HG02943 (cell line): ENCODE measurements at regions not wholly inside any gene's neighbourhood (a gene's known extent, or its start where the extent isn't known, plus 50 kb on each side); places are given as distances from the start of the nearest gene placed in this dataset.

Experiments used
- ATAC-seq: cut with Tn5 transposase; IDR thresholded peaks from one replicate; pipeline ENCODE4 v1.9.1; 2021; ENCODE audit warnings: mild to moderate bottlenecking, low read depth, moderate library complexity; ENCODE audit not compliant: unreplicated experiment

GRCh38 chr4:3364634-3365314, 72.0 kb downstream of the RGS12 start:
- no peak for ATAC-seq

DNA sequence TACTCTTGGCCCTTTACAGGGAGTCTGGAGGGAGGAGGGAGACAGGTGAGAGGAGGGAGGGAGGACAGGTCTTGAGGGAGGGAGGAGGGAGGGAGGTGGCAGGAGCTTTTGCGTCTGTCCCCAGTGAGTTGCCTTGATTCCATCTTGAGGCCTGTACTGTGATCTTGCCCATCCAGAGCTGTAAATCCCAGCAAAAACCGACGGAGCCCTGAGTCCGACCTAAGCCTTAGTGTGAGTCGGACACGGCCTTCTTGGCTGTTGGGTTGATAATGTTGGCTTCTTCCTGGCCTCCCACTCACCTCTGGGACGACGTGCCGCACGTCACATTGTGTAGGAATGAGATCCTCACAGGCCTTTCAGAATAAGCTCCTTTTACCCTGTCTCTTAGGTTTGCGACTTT, 72.5 kb downstream of the RGS12 start:
- no peak for ATAC-seq

GRCh38 chr4:3365871-3366842, 73.3 kb downstream of the RGS12 start:
- ATAC-seq: no peak

GRCh38 chr4:3366893-3367775, 74.3 kb downstream of the RGS12 start:
- ATAC-seq: no peak

DNA sequence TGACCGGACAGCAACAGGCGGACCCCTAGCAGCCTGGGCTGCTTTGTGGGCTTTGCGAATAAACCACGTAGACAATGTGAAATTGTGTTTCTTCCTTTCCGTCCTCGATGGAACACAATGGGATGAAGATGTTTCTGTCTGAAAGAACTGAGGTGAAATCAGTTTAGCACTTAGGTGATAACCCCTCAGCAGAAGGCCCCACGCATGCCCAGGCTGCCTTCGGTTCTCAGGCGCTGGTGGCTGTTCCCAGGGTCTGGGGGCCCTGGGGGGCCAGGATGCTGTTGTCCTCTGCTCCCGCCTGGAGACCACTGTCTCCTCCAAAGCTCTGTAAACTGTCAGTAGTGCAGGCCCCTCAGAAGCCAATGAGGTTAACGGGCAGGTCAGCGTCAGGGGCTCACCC, 73.9 kb upstream of the HGFAC start:
- ATAC-seq: no peak

DNA sequence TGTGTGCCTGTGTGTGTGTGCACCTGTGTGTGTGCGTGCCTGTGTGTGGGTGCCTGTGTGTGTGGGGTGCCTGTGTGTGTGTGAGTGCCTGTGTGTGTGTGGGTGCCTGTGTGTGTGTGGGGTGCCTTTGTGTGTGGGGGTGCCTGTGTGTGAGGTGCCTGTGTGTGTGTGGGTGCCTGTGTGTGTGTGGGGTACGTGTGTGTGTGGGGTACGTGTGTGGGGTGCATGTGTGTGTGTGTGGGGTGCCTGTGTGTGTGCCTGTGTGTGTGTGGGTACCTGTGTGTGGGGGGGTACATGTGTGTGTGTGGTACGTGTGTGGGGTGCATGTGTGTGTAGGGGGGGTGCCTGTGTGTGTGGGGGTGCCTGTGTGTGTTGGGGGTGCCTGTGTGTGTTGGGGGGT, 73.4 kb upstream of the HGFAC start:
- ATAC-seq: no peak

DNA sequence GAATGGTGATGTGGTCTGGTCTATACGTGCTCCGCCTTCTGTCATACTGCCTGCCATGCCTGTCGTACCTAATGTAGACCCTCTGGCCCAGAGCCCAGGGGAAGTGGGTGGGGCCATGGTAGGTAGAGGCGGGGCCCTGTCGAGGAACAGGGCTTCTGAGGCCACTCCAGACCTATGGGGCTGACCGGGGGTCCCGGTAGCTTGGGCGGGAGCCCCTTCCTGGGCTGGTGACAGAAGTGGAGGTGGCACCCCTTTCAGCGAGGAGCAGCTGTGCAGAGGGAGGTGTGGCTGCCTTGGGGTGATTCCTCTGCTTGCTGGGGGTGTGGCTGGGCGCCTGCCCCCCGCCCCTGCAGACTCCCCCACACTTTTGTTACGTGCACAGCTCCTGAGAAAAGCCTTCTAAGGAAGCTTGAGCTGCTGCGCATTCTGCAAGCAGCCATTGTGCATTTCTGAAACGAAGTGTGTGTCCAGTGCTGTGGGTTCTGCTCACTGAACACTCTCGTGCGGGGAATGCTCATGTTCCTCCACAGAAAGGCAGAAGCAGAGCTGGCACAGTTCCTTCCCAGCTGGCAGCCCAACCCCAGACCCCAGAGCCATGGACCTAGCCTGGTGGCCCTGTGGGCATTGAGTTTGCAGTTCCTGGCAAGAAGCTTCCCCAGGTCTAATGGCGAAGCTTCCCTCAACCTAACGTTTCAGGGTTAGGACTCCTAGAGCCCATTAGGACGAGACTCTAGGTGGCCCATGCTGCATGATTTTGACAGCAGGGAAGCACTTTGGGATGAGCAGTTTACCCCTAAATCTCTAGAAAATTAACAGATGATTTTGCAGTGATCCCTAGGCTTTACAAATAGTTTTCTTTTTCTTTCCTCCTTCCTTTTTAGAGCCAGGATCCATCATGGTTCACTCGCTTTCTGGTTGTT, 72.7 kb upstream of the HGFAC start:
- no peak for ATAC-seq

DNA sequence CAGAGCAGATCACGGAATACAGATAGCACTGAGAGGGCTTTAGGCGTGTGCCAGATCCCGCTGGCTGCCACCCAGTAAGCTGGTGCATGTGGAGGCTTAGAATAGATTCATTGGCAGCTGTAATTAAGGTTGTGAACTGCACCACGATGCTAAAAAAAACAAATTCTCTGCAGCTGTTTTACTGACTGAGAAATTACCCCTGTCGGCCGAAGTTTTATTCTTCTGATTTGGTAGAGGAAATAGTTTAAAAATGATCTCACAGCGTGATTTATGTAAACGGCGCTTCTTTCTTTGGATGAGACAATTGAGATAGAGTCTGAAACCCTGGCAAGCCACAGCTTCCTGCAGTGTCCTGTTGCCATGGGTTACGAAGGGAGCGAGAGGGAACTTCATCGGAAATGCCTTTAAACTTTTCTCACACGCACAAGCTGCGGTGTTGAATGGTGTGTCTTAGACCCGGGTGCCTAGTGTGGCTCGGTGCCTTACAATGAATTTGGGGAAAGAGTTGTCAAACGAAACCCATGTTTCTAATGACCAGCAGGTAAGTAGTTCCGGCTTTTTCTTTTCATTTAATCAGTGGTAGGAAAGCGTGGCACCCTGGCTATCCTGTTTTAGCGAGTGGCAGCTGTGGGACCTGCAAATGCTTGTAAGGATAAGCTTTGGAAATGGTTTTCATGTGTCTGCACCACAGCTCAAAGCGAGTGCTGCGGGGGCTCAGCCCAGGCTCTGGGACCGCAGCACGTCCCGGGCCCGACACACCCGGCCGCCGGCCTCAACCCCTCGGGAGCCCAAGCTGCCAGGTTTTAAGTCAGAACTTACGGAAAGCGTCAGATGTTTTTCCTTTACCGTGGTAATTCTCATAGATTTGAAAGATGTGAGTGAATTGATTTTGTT, 71.7 kb upstream of the HGFAC start:
- ATAC-seq: no peak

DNA sequence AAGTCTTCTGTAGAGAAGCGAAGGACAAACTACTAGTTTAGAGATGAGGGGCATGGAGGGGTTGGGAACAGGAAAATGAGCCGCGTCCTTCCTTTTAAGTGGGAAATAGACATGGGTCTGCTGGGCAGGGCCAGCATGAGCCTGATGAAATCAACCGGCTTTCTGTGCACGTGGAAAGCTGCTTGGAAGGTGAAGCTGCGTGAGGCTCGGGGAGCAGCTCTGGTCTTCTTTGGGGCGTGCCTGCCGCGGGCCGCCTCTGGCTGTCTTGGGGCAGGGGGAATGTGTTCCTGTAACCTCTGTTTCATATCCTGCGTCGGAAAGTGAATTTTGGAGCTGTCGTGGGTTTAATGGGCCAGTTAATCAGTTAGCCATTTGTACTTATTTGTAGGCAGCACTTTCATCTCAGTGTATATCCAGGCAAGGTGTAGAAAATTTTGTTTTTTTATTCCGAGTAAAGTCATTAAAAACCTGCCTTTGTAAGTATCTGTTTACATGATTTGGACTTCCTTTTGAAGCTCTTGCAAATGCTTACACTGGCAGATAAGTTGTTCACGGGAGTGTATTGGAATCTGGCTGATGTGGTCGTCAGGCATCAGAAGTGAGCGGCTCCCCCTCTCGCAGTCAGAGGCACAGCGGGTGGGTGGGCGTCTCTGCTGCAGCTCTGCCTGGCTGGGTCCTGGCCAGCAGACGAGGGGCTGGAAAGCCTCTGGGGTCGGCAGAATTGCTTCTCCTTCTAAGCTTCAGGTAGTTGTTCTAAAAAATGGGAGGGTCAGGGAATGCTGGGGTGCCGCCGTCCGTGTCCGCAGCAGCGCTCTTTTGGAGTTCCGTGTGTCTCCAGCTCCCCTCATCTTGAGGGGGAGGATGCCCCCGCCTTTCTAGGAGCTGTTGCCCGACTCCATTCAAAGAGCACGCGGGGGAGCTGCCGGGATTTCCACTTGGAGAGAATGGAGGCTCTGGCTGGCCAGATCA, 70.5 kb upstream of the HGFAC start:
- ATAC-seq: no peak

DNA sequence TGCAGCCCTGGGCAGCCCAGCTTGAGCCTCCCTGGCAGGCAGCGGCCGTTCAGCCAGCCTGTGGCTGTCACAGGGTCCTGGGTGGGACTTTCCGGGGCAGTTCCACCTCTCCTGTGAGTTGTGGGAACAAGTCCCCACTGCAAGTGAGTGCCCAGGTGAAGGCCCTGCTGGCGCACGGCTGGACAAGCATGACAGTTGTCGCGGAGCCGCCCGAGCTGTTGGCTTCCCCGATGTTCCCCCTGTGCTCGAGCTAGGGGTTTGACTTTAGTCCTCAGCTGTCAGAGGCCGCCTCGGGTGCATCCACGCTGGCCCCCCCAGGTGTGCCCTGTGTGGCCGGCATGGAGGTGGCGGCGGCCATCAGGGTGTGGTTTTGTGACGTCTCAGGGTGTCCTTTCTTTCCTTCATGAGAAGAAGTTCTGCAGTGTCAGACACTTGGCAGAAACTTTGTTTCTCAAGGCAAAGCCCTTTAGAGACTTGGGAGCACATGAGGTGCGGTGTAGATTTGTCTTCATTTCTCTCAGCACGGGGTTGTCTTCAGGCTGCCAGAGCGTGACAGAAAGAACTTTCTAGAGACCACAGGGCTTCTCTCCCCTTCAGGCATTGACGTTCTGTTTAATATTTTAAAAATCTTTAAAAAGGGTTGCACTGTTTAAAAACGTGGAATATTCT, 69.4 kb upstream of the HGFAC start:
- ATAC-seq: no peak

- ATAC-seq: no peak
Measured at GRCh38 chr4:3372933-3373465, 68.8 kb upstream of the HGFAC start.

- no peak for ATAC-seq
Measured at GRCh38 chr4:3373468-3373867, 68.3 kb upstream of the HGFAC start.

DNA sequence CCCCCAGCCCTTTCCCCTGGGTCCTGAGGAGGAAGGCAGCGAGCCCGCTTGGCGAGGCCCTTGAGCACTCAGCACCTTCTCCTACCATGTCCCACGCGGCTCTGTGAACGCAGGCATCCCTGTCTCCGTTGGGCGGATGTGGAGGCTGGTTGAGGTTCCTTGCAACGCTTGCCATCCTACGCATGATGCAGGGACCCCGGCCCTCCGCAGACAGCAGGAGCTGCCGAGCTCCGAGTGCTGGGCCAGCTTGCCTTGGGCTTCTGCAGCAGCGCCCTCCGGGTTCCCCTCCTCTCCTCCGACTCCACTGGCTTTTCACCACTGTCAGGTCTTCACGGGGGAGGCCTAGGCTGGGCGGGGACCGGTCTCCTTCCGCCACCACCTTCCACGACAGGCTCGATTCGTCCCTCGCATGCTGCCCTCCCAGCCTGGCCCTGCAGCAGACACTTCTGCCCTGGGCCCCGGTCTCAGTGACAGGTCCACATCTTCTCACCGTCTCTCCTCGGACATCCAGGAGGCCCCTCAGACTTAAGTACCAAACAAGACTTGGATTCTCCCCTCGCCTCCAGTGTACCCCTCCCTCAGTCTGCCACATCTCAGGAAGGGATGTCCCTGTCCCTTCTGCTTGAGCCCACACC, 67.6 kb upstream of the HGFAC start:
- no peak for ATAC-seq

DNA sequence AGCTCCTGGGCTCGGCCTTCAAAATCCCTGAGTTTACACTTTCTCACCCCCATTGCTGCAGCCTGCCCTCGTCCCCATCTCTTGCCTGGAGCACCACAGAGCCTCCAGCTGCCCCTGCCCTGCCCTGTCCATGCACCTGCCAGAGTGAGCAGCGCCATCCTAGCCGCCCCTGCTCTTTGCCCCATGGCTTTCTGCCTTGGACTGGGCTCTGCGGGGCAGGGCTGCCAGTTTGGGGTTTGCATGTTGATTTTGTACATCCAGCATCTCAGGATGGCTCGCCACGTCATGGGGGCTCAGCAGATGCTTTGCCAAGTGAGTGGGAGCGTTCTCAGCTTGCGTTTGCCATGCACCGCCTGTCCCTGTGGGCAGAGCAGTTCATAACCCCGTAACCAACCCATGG, 67.1 kb upstream of the HGFAC start:
- ATAC-seq: no peak

DNA sequence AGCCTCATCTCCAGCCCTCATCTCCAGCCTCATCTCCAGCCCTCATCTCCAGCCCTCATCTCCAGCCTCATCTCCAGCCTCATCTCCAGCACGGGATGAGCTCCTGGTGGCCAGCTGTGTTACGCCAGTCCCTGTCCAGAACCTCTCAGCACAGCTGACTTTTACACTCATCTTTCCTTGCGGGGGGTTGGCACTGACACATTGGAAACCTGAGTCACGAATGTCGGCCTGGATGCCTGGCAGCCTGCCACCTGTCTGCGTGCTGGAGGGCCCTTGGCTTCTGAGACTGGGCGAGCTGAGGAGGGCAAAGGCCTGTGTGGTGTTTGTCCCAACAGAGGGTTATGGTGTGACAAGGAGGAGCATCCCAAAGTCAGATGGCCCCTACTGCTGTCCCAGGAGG, 66.1 kb upstream of the HGFAC start:
- no peak for ATAC-seq

DNA sequence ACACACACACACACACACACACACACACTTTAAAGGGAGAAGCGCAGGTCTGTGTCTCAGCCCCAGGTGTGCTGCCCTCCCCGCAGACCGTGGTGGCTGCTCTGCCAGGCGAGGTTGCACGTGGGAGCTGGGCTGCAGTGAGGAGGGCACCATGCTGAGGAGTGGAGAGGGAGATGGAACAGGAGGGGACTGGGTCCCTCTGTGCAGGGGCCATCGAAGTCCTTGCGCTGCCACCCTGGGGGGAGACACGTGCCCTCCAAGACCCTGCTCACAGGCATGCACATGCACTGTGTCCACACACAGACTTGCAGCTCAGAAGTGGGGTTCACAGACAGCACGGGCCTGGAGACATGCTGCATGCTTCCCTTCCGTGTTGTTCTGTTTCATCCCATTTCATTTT, 65.5 kb upstream of the HGFAC start:
- ATAC-seq: no peak
